A673 (cell line): ENCODE measurements at regions not wholly inside any gene's neighbourhood (a gene's known extent, or its start where the extent isn't known, plus 50 kb on each side); places are given as distances from the start of the nearest gene placed in this dataset.

Experiments used
- CTCF ChIP-seq: fragments of 300-800, 200-600 bp; sonication (generic); conservative IDR thresholded peaks from 2 replicates; pipeline ENCODE4 v1.5.1; 2017; ENCODE audit warnings: low read depth, mild to moderate bottlenecking, antibody characterized with exemption, low read length, moderate library complexity, mixed read lengths
- EZH2 ChIP-seq: fragments of 200-600 bp; sonication (generic); IDR thresholded peaks from 2 replicates; pipeline ENCODE4 v1.6.1; 2017; ENCODE audit warnings: borderline replicate concordance, low read depth, mild to moderate bottlenecking, mixed read lengths, antibody characterized with exemption, low read length; ENCODE audit not compliant: poor library complexity, severe bottlenecking

GRCh38 chr5:62133426-62133825, 172.6 kb upstream of the KIF2A start:
- TF ChIP-seq CTCF = no peak
- no peak for TF ChIP-seq EZH2
